ENCODE measurements at regions not wholly inside any gene's neighbourhood (a gene's known extent, or its start where the extent isn't known, plus 50 kb on each side); places are given as distances from the start of the nearest gene placed in this dataset.

DNA sequence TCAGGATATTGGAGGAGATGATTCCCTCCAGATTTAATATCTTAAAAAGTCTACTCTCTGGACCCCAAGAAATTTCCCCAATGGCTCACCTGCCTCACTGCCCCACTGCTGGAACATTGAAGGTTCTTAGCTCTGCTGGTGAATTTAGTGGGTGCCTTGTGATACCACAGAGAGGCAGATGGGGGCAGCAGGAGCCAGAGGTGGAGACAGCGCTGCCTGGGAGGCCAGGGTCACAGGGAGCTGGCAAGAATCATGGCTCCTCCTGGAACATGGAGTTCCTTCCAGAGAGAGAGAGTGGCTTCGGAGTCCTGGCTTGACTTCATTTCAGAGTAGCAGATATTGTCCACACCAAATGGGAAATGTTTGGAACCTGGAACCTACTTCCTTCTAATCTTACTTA lies 263.5 kb upstream of the CFAP20DC start:
- H3K27ac ChIP-seq: no peak overlapping the region
- H3K36me3 ChIP-seq: no peaks in the 10 kb centered on the region
- no peaks in the 10 kb centered on the region for H3K9me3 ChIP-seq
- intact Hi-C loops (cut with DNase I): no loop called here
- H3K4me1 ChIP-seq (ENCODE audit: insufficient read depth): no peaks in the 10 kb centered on the region
- H3K4me3 ChIP-seq: no peak overlapping the region
- TF ChIP-seq CTCF (IDR thresholded peaks at IDR 0.05): no peak
- TF ChIP-seq POLR2A (IDR thresholded peaks at IDR 0.05): no peak
- no peak for TF ChIP-seq EP300 (IDR thresholded peaks at IDR 0.05)
- no peaks in the 10 kb centered on the region for H3K27me3 ChIP-seq
- peak in 2 of 5 donors; percentile 9 to 66 for DNase-seq
- 24 to 35% (median 34%) methylated on average over 2 of the region's 2 CpGs for WGBS, 3 donors

GRCh38 chr3:59311231-59311630 lies 261.4 kb upstream of the CFAP20DC start:
- 18 to 23% (median 19%) methylated on average over 3 of the region's 3 CpGs for WGBS, 3 donors
- no peak overlapping the region for H3K4me3 ChIP-seq
- no peaks in the 10 kb centered on the region for H3K9me3 ChIP-seq
- no peak for DNase-seq
- no peaks in the 10 kb centered on the region for H3K36me3 ChIP-seq
- H3K27me3 ChIP-seq: no peaks in the 10 kb centered on the region
- no peaks in the 10 kb centered on the region for H3K4me1 ChIP-seq (ENCODE audit: insufficient read depth)
- no peak overlapping the region for H3K27ac ChIP-seq
- no peak for TF ChIP-seq CTCF (IDR thresholded peaks at IDR 0.05)
- TF ChIP-seq EP300 (IDR thresholded peaks at IDR 0.05): no peak
- TF ChIP-seq POLR2A (IDR thresholded peaks at IDR 0.05): no peak
- intact Hi-C loops (cut with DNase I): no loop called here

GRCh38 chr3:59310736-59311135 lies 260.9 kb upstream of the CFAP20DC start:
- Histone ChIP-seq H3K36me3 (no peaks in the 10 kb centered on the region), H3K4me1 (ENCODE audit: insufficient read depth) (no peaks in the 10 kb centered on the region), H3K27me3 (no peaks in the 10 kb centered on the region), H3K27ac (no peak overlapping the region), H3K9me3 (no peaks in the 10 kb centered on the region), H3K4me3 (no peak overlapping the region)
- 51 to 67% (median 52%) methylated on average over 2 of the region's 2 CpGs for WGBS, 3 donors
- no peak for DNase-seq
- no peak for TF ChIP-seq EP300 (IDR thresholded peaks at IDR 0.05)
- no peak for TF ChIP-seq CTCF (IDR thresholded peaks at IDR 0.05)
- TF ChIP-seq POLR2A (IDR thresholded peaks at IDR 0.05): no peak
- intact Hi-C loops (cut with DNase I): no loop called here

DNA sequence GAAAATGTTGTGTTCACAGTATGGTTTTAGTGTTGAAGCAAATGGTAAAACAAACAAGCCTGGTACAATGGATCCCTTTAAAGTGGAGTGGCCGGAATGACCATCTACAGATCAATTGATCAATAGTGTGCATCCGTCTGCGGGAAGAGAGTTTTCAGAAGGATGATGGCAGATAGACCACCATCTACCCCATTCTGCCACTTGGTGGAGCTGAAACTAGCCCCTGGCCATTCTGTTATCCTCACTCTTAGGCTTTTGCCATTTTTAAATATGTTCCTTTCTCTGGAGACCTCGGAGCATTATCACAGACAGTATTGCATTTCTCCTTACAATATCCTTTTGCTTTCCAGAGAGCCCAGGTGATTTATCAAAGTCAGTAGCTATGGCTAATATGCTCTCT lies 258.9 kb upstream of the CFAP20DC start:
- Histone ChIP-seq H3K27me3 (no peaks in the 10 kb centered on the region), H3K9me3 (no peaks in the 10 kb centered on the region), H3K36me3 (no peaks in the 10 kb centered on the region), H3K4me3 (no peak overlapping the region), H3K4me1 (ENCODE audit: insufficient read depth) (no peaks in the 10 kb centered on the region), H3K27ac (no peak overlapping the region)
- intact Hi-C loops (cut with DNase I): no loop called here
- TF ChIP-seq POLR2A (IDR thresholded peaks at IDR 0.05): no peak
- TF ChIP-seq EP300 (IDR thresholded peaks at IDR 0.05): no peak
- TF ChIP-seq CTCF (IDR thresholded peaks at IDR 0.05): no peak
- no peak for DNase-seq
- 81 to 92% (median 88%) methylated on average over 4 of the region's 4 CpGs for WGBS, 3 donors

DNA sequence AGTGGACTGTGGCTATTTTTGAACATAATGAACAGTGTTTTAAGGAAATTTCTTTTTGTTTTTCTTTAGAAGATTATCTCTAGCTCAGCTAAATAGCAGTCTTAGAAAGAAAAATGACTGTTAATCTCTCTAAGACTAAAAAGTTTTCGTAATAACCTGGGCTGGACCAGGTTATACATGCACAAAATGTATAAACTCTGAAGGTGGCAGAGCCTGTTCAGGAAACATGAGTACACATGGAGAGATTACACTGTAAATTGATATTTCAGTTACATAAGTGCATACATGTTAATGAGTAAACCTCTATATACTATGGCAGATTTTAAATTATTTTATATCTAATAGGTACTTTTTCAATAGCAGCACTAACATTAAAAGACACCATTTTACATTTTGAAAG lies 258.2 kb upstream of the CFAP20DC start:
- Histone ChIP-seq H3K4me1 (ENCODE audit: insufficient read depth) (no peaks in the 10 kb centered on the region), H3K36me3 (no peaks in the 10 kb centered on the region), H3K27me3 (no peaks in the 10 kb centered on the region), H3K27ac (no peak overlapping the region), H3K9me3 (no peaks in the 10 kb centered on the region), H3K4me3 (no peak overlapping the region)
- DNase-seq: no peak
- intact Hi-C loops (cut with DNase I): no loop called here
- 16 to 48% (median 24%) methylated on average over 1 of the region's 1 CpG for WGBS, 3 donors
- TF ChIP-seq POLR2A (IDR thresholded peaks at IDR 0.05) (no peak), EP300 (IDR thresholded peaks at IDR 0.05) (no peak), CTCF (IDR thresholded peaks at IDR 0.05) (no peak)
